RPMI8226 (cell line): ENCODE measurements at regions not wholly inside any gene's neighbourhood (a gene's known extent, or its start where the extent isn't known, plus 50 kb on each side); places are given as distances from the start of the nearest gene placed in this dataset.
"Not testable (repeated sequence)": the region's sequence is repeated elsewhere in the genome, so short reads cannot be mapped to it uniquely, and the experiment has no call there.

Source experiments
- DNase-seq: peaks from one replicate; pipeline ENCODE4 v3.0.0-alpha.2; 2015

- no peak for DNase-seq
Observed at GRCh38 chr13:73536865-73537264, 478.1 kb downstream of the KLF5 start.

DNA sequence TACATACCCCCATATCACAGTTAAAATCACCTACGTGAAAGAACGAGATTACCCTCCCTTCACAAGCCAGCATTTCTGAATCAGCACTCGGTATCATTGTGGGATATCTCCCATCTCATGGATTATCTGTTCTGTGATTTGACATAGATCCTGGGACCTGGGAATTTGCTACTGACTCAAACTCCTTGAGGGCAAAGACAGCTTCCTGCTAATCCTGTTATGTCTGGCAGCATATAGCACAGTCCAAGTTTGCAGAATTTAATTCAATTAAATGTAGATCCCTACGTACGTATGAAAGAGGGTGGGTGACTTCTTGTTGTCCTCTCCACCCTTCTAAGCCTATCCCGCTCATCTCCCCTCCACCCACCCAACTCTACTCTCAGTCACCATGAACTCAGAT, 476.5 kb downstream of the KLF5 start:
- no peak for DNase-seq

DNA sequence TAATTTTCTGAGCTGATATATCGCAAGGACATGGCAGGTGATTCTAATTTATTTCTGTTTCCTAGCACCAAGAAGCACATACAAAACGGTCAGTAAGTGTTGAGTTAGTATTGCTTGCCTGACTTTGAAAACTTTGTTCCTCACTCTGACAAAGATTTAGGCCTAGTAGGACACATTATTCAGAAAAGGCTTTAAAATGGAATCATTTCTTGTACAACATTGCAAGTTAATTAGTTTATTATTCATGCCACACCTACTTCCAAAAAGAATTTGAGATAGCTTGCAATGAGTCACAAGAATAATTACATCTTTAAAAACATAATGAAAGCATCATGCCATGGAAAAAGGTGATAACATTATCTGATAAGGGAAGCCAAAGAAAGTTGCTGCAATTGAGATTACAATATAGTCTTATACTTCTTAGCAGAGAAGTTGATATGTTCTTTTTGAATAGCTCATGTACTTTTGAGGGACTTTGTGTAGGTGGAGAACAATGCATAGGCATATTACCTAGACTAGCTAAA, 474.2 kb downstream of the KLF5 start:
- DNase-seq, result no peak

DNA sequence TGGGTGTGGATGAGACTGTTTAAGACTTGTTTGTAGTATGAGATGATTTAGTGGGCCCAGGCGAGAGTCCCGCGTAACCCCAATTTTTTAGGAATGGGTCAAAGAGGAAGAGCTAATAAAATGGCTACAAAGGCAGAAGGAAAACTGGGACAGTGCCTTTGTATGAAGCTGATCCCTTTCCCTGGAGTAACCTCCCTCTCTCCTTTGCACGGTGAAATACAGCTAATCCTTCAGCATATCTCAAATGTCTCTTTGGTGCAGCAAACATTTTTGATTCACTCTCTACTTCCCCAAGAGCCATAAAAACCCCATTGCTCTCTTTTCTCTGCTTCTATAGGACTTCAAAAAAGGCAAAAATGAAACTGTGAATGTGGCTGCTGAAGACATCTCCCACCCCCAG, 473.8 kb downstream of the KLF5 start:
- no peak for DNase-seq

DNA sequence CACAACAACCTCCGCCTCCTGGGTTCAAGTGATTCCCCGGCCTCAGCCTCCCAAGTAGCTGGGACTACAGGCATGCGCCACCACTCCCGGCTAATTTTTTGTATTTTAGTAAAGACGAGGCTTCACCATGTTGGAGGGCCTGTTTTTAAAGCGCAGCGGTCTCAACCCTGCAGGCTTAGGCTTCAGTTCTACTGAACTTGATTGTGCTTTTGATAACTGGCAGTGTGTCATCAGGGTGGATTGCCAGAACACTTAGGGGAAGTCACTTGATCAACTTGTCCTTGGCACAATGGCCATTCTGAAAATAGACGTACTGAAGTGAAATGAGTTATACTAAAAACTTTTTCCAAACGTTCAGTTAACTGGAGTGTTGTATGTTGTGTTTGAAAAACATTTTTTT, 472.2 kb downstream of the KLF5 start:
- no peak for DNase-seq

DNA sequence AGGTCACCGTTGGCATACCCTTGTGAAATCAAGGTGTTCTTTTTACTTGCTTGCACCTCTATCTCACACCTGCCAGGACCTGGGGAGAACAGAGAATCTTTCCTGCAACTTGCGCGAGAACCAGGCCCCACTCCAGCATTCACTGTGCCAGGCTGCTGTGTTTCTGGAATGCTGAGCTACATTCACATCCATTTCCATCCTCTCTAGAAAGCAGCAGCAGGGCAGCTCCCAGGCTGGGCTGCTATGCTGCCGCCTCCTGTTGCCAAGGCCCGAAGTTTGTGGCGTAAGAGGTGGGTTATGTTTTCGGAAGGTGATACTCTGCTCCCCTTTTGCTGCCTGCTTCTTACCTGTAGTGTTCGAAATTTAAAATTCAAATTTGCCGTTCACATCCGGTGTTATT, 464.1 kb downstream of the KLF5 start:
- no peak for DNase-seq

GRCh38 chr13:73521985-73522524, 463.2 kb downstream of the KLF5 start:
- DNase-seq, result no peak

DNA sequence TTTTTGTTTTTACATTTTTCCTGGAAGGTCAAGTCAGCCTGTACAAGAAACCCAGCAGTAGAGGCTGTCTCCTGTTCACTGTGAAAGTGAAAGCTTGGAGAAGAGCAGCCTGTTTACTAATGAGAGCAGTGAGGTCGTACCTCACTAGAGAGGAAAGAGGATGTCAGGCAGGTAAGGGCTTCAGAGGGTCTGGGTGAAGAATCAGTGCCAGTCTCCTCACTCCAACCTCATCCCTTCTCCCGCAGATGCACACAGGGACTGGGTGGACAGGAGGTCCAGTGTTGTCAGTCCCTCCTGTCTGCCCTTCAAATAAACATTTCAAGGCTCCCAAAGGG, 462.5 kb downstream of the KLF5 start:
- no peak for DNase-seq

DNA sequence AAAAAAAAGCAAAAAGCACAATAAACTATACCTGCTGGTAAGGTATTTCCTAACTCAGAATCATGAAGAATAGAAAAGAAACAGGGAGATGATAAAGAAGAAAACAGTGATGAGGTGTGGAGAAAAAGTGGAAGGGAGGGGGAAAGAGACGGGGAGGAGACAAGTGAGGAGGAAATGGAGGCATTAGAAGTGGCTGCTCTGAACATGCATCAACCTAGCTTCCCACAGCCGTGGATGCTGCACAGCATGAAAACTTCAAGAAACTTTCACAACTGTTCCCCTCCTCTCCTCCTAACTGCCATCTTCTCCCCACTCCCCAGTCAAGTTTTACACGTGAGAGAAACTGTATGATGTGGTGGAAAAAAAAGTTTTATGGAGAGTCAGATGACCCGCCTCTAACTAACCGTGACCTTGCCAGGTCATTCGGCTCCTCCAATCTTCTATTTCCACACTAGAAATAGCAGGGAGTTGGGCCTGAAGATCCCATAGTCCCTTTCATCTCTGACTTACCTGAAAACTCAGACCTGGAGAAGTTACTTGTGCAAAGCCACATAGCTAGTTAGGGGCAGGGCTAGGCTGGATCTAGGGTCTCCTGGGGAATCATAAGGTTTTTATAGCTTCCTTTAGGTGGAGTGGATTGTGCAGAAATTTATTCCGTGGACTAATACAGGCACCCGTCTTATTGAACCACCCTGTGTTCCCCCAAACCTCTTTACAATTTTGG, 461.9 kb downstream of the KLF5 start:
- no peak for DNase-seq

- not testable (repeated sequence) for DNase-seq
Observed at GRCh38 chr13:73520135-73520534, 461.3 kb downstream of the KLF5 start.

- DNase-seq, result no peak
Observed at GRCh38 chr13:73519396-73520116, 460.8 kb downstream of the KLF5 start.

DNA sequence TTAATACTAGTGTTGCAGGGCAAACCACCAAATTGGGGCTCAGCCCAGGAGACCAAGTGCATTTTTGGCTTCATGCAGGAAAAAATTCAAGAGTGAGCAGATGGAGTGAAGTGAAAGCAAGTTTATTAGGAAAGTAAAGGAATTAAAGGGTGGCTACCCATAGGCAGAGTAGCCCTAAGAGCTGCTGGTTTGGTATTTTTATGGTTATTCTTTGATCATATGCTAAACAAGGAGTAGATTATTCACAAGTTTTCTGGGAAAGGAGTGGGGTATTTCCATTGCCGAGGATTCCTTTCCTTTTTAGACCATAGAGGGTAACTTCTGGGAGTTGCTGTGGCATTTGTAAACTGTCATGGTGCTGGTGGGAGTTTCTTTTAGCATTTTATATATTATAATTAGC, 459.0 kb downstream of the KLF5 start:
- no peak for DNase-seq

DNA sequence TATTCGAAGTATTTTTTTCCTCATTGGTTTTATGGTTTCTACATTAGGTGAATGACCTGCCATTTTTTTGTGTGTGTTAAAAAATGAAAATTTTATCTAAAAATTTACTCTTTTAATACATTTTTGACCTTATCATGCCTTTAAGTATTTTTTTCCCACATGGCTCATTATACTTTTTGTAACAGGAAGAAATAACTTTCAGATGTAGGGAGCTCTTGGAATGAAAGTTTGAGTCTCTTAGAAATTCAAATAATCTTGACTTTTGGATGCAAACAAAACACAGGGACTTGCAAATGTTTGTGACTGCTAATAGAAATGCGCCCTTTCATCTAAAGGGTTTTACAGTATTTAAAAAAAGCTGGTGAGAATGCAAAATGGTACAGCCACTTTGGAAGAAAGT, 457.9 kb downstream of the KLF5 start:
- no peak for DNase-seq

GRCh38 chr13:73514208-73514607, 455.4 kb downstream of the KLF5 start:
- no peak for DNase-seq

DNA sequence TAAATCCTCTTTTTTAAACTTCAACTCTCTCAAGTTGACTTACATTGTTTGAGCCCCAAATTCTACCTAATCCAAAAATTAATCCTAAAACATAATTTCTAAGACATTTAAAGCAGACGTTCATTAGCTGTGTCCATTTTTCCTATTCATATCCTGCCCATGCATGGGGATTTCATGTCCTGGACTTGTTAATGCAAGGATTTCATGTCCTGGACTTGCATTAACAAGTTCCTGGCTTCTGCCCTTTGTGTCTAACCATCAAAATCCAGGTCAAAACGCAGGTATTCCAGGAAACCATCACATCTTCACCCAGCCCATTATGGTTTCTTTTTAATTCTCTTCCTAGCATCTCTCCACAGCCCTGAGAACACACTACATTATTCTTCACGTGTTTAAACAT, 454.9 kb downstream of the KLF5 start:
- DNase-seq, result no peak

GRCh38 chr13:73508841-73509240, 450.0 kb downstream of the KLF5 start:
- no peak for DNase-seq

DNA sequence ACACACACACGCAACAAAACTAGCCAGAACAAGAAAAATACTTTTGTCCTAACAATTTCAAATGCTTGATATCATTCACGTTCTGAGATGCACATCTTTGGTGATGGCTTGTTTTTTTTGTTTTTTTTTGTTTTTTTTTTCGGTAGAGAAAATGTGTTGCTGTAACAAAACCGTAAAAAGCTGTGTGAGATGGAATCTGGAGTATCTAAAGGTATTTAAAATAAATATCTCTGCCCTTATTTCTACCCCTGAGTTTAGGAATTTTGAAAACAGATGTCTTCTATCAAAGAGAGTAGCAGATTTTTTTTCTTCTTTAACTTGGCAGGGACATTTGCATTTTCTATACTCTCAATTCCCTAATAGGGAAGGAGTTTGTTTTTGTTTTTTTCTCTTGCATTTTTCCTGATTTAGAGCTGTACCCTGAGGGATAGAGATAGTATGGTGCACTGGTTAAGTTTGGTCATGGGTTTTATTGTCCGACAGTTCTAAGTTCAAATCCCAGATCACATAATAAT, 446.6 kb downstream of the KLF5 start:
- DNase-seq, result no peak

DNA sequence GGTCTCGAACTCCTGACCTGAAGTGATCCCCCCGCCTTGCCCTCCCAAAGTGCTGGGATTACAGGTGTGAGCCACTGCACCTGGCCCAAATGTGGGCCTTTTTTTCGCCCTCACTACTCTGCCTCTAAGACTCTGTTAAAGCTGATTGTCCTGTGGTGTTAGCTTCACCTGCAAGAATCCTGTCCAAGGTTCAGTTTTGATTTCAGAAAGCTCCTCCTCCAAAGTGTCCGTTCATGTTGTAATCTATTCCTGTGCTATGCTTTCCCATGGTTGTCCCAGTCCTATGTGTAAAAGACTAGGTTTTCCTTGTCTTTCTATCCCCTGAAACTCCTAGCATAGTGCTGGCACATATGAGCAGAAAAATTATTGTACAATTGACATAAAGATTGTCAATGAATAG, 440.9 kb downstream of the KLF5 start:
- no peak for DNase-seq

DNA sequence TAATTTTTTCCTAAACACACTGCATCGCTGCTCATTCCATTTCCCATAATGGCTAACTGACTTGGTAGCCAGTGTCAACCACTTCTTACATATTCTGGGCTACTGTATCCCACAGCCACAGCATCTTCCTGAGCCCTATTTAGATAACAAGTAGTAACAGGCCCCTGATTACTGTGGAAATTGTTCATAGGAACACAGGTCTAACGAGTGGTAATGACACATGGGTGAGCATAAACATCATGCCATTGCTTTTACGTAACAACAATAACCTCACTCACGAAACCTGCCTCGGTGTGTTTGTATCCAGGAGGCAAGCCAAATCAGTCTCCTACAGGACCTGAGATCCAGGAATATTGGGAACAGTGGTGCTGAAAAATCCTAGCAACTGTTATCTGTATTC, 438.6 kb downstream of the KLF5 start:
- no peak for DNase-seq

DNA sequence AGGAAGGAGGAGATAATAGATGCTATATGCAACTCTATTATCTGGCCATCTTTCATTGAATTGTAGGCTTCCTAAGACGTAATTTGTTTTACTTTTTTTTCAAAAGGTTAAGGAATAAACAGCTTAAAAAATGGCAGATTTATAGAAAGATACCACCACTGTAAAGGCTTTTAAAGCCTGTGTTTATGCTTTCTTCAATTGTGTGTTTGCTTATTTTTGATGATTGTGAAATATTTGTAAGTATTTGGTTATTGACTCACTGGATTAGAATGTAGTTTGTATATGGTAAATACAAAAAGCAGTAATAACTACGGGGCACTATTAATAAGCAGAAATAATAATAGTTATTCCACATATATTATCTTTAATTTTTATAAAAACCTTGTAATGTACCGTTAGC, 437.9 kb downstream of the KLF5 start:
- DNase-seq, result no peak

- no peak for DNase-seq
Observed at GRCh38 chr13:73492811-73493210, 434.0 kb downstream of the KLF5 start.

DNA sequence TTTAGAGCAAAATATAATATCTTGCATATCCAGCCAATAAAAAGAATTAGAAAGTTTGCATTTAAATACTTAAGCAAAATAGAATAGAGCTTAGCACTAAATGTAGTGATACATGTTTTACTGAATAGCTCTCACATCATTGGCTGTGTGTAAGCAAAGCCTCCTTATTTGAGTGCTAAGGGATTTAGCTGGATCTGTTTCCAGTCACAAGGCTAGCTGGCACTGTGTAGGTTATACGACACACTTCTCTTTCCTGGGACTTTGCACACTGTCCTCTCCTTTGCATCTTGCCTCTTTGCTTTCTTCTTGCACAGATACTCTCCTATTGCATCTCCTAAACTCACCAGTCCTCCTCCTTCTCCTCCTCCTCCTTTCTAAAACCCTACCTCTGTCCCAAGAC, 423.8 kb downstream of the KLF5 start:
- no peak for DNase-seq

GRCh38 chr13:73481886-73482445, 423.2 kb downstream of the KLF5 start:
- no peak for DNase-seq
